A549 (cell line): ENCODE measurements at regions not wholly inside any gene's neighbourhood (a gene's known extent, or its start where the extent isn't known, plus 50 kb on each side); places are given as distances from the start of the nearest gene placed in this dataset.

Source experiments
- ATAC-seq, 2 experiments: fragments of 200-7000 bp in 1 of 2; fragments of >200 bp in 1 of 2; cut with Nextera tagmentation in 1 of 2; cut with Tn5 transposase in 1 of 2; 3 replicates each; pipeline versions ENCODE4 v1.8.0 to v1.9.1; 2018 to 2020; ENCODE audit warnings: mild to moderate bottlenecking in 1 of 2, moderate library complexity in 1 of 2
- CTCF ChIA-PET: fragments of 300-600 bp; sonication (Branson Sonifier 250); formaldehyde crosslinking; extraction: SDS; loops from one replicate; lab custom pipeline; 2021; ENCODE audit warnings: antibody characterized with exemption, inconsistent platforms; lab: Yijun Ruan, JAX
- POLR2A ChIA-PET: fragments of 350-600 bp; formaldehyde crosslinking; extraction: SDS; loops from one replicate; lab custom pipeline; 2021; ENCODE audit warnings: antibody characterized with exemption, inconsistent platforms; lab: Yijun Ruan, JAX
- DNase-seq, 2 experiments: peaks; one replicate each; pipeline versions ENCODE4 v3.0.0 to v3.0.0-alpha.2; 2011 to 2016; ENCODE audit warnings: low read depth in 1 of 2, low spot score in 1 of 2
- FAIRE-seq: peaks from 2 replicates; lab custom pipeline; 2011; peaks lifted over from hg19 to GRCh38; lab: Jason Lieb, UNC
- H3K27ac ChIP-seq, 2 experiments: fragments of >200 bp; sonication (Bioruptor Twin); formaldehyde crosslinking; 3 replicates each; pipeline ENCODE4 v1.5.1; 2016 to 2017
- H3K4me1 ChIP-seq: fragments of >200 bp; sonication (Bioruptor Twin); formaldehyde crosslinking; 3 replicates; pipeline ENCODE4 v1.6.1; 2016
- H3K4me2 ChIP-seq: fragments of >200 bp; sonication (Bioruptor Twin); formaldehyde crosslinking; 3 replicates; pipeline ENCODE4 v1.6.1; 2016
- H3K4me3 ChIP-seq: fragments of >200 bp; sonication (Bioruptor Twin); formaldehyde crosslinking; 3 replicates; pipeline ENCODE4 v1.5.1; 2016
- H3K9me3 ChIP-seq: fragments of >200 bp; sonication (Bioruptor Twin); formaldehyde crosslinking; 3 replicates; pipeline ENCODE4 v1.6.1; 2016
- BCL3 ChIP-seq: fragments of >200 bp; sonication (Bioruptor Twin); formaldehyde crosslinking; IDR thresholded peaks from 3 replicates; pipeline ENCODE4 v1.6.1; 2016
- CBX2 ChIP-seq: fragments of 200-600 bp; sonication (generic); IDR thresholded peaks from 2 replicates; pipeline ENCODE4 v1.6.1; 2016; ENCODE audit warnings: low read depth, mild to moderate bottlenecking, borderline replicate concordance
- CEBPB ChIP-seq, 2 experiments: fragments of >200 bp in 1 of 2; sonication (Bioruptor Twin) in 1 of 2; formaldehyde crosslinking in 1 of 2; IDR thresholded peaks; 2 replicates each; pipeline ENCODE4 v1.6.1; 2012 to 2016
- E2F6 ChIP-seq: IDR thresholded peaks from 2 replicates; pipeline ENCODE4 v1.6.1; 2012; ENCODE audit warnings: low read depth, borderline replicate concordance
- EHF ChIP-seq: fragments of 250-450 bp; sonication (Bioruptor Pico); IDR thresholded peaks from 2 replicates; pipeline ENCODE4 v1.5.0; 2020; ENCODE audit warnings: mild to moderate bottlenecking
- ELK1 ChIP-seq: fragments of 150-350 bp; IDR thresholded peaks from 2 replicates; pipeline ENCODE4 v1.6.1; 2014; ENCODE audit warnings: low read depth, mild to moderate bottlenecking, low read length
- EP300 ChIP-seq, 2 experiments: fragments of >200 bp; sonication (Bioruptor Twin); formaldehyde crosslinking; IDR thresholded peaks; 2 replicates in 1 of 2; 3 replicates in 1 of 2; pipeline ENCODE4 v1.6.1; 2016 to 2017
- ESRRA ChIP-seq: fragments of 150-350 bp; IDR thresholded peaks from 2 replicates; pipeline ENCODE4 v1.6.1; 2014; ENCODE audit warnings: mild to moderate bottlenecking, low read length, borderline replicate concordance
- FOSB ChIP-seq: fragments of 250-450 bp; sonication (Bioruptor Pico); IDR thresholded peaks from 2 replicates; pipeline ENCODE4 v1.5.0; 2020; ENCODE audit warnings: mild to moderate bottlenecking, moderate library complexity
- FOSL2 ChIP-seq, 2 experiments: fragments of 450-650 bp in 1 of 2; fragments of >200 bp in 1 of 2; sonication (Bioruptor Twin) in 1 of 2; formaldehyde crosslinking; IDR thresholded peaks; 2 replicates each; pipeline versions ENCODE4 v1.5.0 to v1.6.1; 2016 to 2020; ENCODE audit warnings: mild to moderate bottlenecking in 1 of 2, moderate library complexity in 1 of 2
- FOXS1 ChIP-seq: fragments of 250-450 bp; sonication (Bioruptor Pico); IDR thresholded peaks from 2 replicates; pipeline ENCODE4 v1.5.0; 2020; ENCODE audit warnings: mild to moderate bottlenecking, moderate library complexity
- GATA3 ChIP-seq: IDR thresholded peaks from 2 replicates; pipeline ENCODE4 v1.6.1; 2012; ENCODE audit warnings: borderline replicate concordance
- HDAC2 ChIP-seq: fragments of 200-600 bp; sonication (generic); IDR thresholded peaks from 2 replicates; pipeline ENCODE4 v1.6.1; 2016
- HES2 ChIP-seq: fragments of >200 bp; sonication (Bioruptor Twin); formaldehyde crosslinking; IDR thresholded peaks from 2 replicates; pipeline ENCODE4 v1.6.1; 2016
- HOXA7 ChIP-seq: fragments of 250-450 bp; sonication (Bioruptor Pico); IDR thresholded peaks from 2 replicates; pipeline ENCODE4 v1.5.0; 2020; ENCODE audit warnings: mild to moderate bottlenecking, moderate library complexity
- HOXB13 ChIP-seq: fragments of 250-450 bp; sonication (Bioruptor Pico); IDR thresholded peaks from 2 replicates; pipeline ENCODE4 v1.5.0; 2020; ENCODE audit warnings: low read depth, mild to moderate bottlenecking, moderate library complexity
- HOXB5 ChIP-seq: fragments of 250-450 bp; sonication (Bioruptor Pico); IDR thresholded peaks from 2 replicates; pipeline ENCODE4 v1.5.0; 2020; ENCODE audit warnings: mild to moderate bottlenecking, moderate library complexity
- KDM1A ChIP-seq: fragments of 200-600 bp; sonication (generic); IDR thresholded peaks from 2 replicates; pipeline ENCODE4 v1.6.1; 2016; ENCODE audit warnings: low read depth, mild to moderate bottlenecking
- KDM5A ChIP-seq: fragments of 200-600 bp; sonication (generic); IDR thresholded peaks from 2 replicates; pipeline ENCODE4 v1.6.1; 2016; ENCODE audit warnings: antibody characterized with exemption, mild to moderate bottlenecking
- MAFK ChIP-seq: fragments of 450-650 bp; IDR thresholded peaks from 2 replicates; pipeline ENCODE4 v1.6.1; 2014; ENCODE audit not compliant: partially characterized antibody
- MAX ChIP-seq: IDR thresholded peaks from 2 replicates; pipeline ENCODE4 v1.6.1; 2012
- MYC ChIP-seq: IDR thresholded peaks from 2 replicates; pipeline ENCODE4 v1.6.1; 2012; ENCODE audit warnings: mild to moderate bottlenecking, inconsistent platforms, low read length, improper control_type of control experiment, borderline replicate concordance
- NR3C1 ChIP-seq: fragments of >200 bp; sonication (Bioruptor Twin); formaldehyde crosslinking; IDR thresholded peaks from 3 replicates; pipeline ENCODE4 v1.6.1; 2017
- POLR2A ChIP-seq: IDR thresholded peaks from 2 replicates; pipeline ENCODE4 v1.6.1; 2012; ENCODE audit warnings: mild to moderate bottlenecking, low read length
- POLR2AphosphoS2 ChIP-seq: conservative IDR thresholded peaks from 2 replicates; pipeline ENCODE4 v1.6.1; 2012; ENCODE audit warnings: low read length, improper control_type of control experiment, inconsistent platforms
- RAD21 ChIP-seq, 2 experiments: fragments of >200 bp in 1 of 2; sonication (Bioruptor Twin) in 1 of 2; formaldehyde crosslinking in 1 of 2; IDR thresholded peaks in 1 of 2; conservative IDR thresholded peaks in 1 of 2; 2 replicates in 1 of 2; 3 replicates in 1 of 2; pipeline ENCODE4 v1.6.1; 2012 to 2018; ENCODE audit warnings: inconsistent platforms in 1 of 2
- RARB ChIP-seq: fragments of 250-450 bp; sonication (Bioruptor Pico); IDR thresholded peaks from 2 replicates; pipeline ENCODE4 v1.8.0; 2021; ENCODE audit warnings: mild to moderate bottlenecking, moderate library complexity
- RCOR1 ChIP-seq: fragments of 150-350 bp; IDR thresholded peaks from 2 replicates; pipeline ENCODE4 v1.6.1; 2014; ENCODE audit warnings: antibody characterized with exemption, low read length, low read depth
- USF2 ChIP-seq: fragments of 450-650 bp; IDR thresholded peaks from 2 replicates; pipeline ENCODE4 v1.6.1; 2014; ENCODE audit warnings: antibody characterized with exemption
- ZSCAN20 ChIP-seq: fragments of 250-450 bp; sonication (Bioruptor Pico); IDR thresholded peaks from 2 replicates; pipeline ENCODE4 v1.8.0; 2022; ENCODE audit warnings: mild to moderate bottlenecking, moderate library complexity
- WGBS: methylation state at CpG from one replicate; pipeline ENCODE4 v1.1.6; 2017; ENCODE audit errors: missing lambda C conversion rate; 5-methylcytosine and 5-hydroxymethylcytosine counted together

- CTCF ChIA-PET = no interaction called here
- DNase-seq = no peak
- POLR2A ChIA-PET = no interaction called here
- Histone ChIP-seq H3K27ac (no peak overlapping the region), H3K4me2 (no peak overlapping the region), H3K4me1 (no peaks in the 10 kb centered on the region), H3K4me3 (no peak overlapping the region), H3K9me3 (0 out of 3 replicates have a peak, but pooled peaks cover 4% of the 10 kb centered on the region)
- ATAC-seq = no peak
- no peak for FAIRE-seq
- TF ChIP-seq HDAC2 (no peak), RARB (CRISPR knock-in tag) (no peak), POLR2AphosphoS2 (no peak), RAD21 (conservative IDR thresholded peaks at IDR 0.05 in 1 of 2, IDR thresholded peaks at IDR 0.05 in 1 of 2) (no peak), KDM1A (no peak)
- WGBS = 24% methylated on average over 3 of the region's 3 CpGs
These were observed 62.9 kb upstream of the ACAN start for GRCh38 chr15:88740356-88740755.

- ChIA-PET CTCF (no interaction called here), POLR2A (no interaction called here)
- TF ChIP-seq ESRRA (no peak), BCL3 (no peak), HOXB5 (CRISPR knock-in tag) (no peak), KDM1A (no peak), HOXB13 (CRISPR knock-in tag) (no peak), FOSB (CRISPR knock-in tag) (no peak), HES2 (no peak), ELK1 (no peak), GATA3 (no peak), FOSL2 (IDR thresholded peaks at IDR 0.05) (no peak), FOSL2 (CRISPR knock-in tag; IDR thresholded peaks at IDR 0.05) (no peak), RCOR1 (no peak), MAFK (no peak), MAX (no peak), HDAC2 (no peak), HOXA7 (CRISPR knock-in tag) (no peak), USF2 (no peak), CBX2 (no peak), EP300 (IDR thresholded peaks at IDR 0.05) (no peak), ZSCAN20 (CRISPR knock-in tag) (no peak), KDM5A (no peak)
- no peak for ATAC-seq
- no peak overlapping the region for H3K27ac ChIP-seq
- no peak for DNase-seq
- 0 out of 3 replicates have a peak, but pooled peaks cover 4% of the 10 kb centered on the region for H3K9me3 ChIP-seq
- WGBS = 45% methylated on average over 5 of the region's 5 CpGs
- no peak overlapping the region for H3K4me3 ChIP-seq
- no peaks in the 10 kb centered on the region for H3K4me1 ChIP-seq
- no peak for FAIRE-seq
- H3K4me2 ChIP-seq = no peak overlapping the region
These were observed 62.2 kb upstream of the ACAN start for GRCh38 chr15:88741046-88741445.

GRCh38 chr15:88741671-88742070, 61.6 kb upstream of the ACAN start:
- CTCF ChIA-PET = no interaction called here
- 69% methylated on average over 24 of the region's 31 CpGs for WGBS
- Histone ChIP-seq H3K4me1 (no peaks in the 10 kb centered on the region), H3K4me2 (no peak overlapping the region), H3K9me3 (0 out of 3 replicates have a peak, but pooled peaks cover 4% of the 10 kb centered on the region), H3K27ac (no peak overlapping the region), H3K4me3 (no peak overlapping the region)
- no peak for ATAC-seq
- no peak for DNase-seq
- FAIRE-seq = no peak
- POLR2A ChIA-PET = no interaction called here
- TF ChIP-seq FOXS1 (CRISPR knock-in tag) (no peak), CEBPB (IDR thresholded peaks at IDR 0.05) (no peak), MYC (no peak), E2F6 (no peak), EHF (no peak), RARB (CRISPR knock-in tag) (no peak), NR3C1 (no peak), POLR2A (no peak), CBX2 (no peak), KDM5A (no peak)
